Stimulated activated CD8-positive, alpha-beta memory T cell treated with anti-CD3 and anti-CD28 coated beads, Interleukin-15, amount 100 ng/mL, for 48 hours (primary cell): ENCODE measurements at regions not wholly inside any gene's neighbourhood (a gene's known extent, or its start where the extent isn't known, plus 50 kb on each side); places are given as distances from the start of the nearest gene placed in this dataset.

Experiments
- DNase-seq, 2 donors: peaks; one replicate each; pipeline ENCODE4 v3.0.0-alpha.2; 2020; ENCODE audit warnings: low read depth in 2 of 2

DNA sequence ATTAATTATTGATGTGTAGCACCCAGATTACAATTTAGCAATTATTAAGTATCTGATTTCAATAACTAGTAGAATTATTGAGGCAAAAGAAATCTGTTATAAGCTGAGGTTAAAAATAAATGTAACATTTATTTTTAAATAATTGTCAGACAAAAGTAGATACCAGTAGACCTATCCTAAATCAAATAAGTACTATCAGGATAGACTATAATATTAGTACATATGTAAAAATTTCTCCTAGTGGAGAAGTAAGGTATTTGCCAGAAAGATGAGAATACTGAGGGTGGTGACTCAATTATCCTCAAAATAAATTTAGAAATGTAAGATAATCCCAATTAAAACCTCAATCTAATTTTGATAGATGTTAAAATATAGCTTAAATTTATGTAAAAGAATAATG is 377.8 kb upstream of the CHRM3 start:
- DNase-seq = no peak

DNA sequence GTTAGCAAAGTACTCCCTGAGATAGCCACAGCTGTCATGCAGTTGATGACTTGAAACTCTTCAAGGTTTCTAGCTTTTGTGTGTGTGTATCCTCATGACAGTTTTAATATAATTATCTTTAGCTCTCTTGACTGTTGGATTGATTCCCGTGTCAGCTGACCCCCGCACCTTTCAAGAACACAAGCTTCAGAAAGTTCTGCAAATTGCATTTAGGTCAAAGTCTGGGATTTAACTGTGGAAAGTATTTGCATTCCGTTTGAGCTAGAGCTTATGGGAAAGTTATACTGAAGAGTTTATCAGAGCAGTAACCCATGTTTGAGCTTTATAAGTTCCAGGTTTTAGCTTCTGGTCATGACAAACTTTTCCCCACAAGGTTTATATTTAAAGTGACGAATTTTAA is 380.1 kb upstream of the CHRM3 start:
- no peak for DNase-seq

DNA sequence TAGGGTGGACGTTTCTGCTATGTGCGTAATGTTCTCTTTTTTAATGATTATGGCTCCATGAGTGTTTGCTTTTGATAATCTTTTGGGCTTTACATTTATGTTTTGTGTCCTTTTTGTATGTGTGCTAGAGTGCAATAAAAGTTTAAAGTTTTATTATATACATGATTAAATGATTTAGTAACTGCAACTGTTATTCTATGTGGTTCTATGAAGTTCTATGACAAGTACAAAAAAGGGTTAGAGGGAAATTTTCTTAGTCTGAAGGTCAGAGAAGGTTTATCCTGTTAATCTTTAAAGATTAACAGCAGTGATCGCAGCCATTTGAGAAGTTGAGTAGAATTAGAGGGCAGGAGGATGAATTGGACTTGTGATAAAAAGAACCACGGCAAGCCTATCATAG is 386.4 kb upstream of the CHRM3 start:
- no peak for DNase-seq

DNA sequence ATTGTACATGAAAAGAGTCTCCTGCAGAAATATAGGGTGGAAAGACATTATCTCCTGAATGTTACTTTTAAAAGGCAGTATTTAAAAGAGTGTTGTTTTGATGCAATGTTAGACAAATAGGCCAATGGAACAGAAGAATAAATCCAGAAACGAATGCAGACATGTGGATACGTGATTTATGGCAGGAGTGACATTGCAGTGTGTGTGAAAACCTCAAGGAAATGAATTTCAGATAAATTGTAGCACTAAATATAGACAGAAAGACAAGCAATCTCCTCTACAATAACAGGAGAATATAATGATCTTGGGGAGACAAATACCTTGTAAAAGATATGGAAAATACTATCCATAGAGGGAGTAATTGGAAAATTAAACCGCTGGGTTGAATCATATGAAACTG is 387.8 kb upstream of the CHRM3 start:
- DNase-seq = no peak

DNA sequence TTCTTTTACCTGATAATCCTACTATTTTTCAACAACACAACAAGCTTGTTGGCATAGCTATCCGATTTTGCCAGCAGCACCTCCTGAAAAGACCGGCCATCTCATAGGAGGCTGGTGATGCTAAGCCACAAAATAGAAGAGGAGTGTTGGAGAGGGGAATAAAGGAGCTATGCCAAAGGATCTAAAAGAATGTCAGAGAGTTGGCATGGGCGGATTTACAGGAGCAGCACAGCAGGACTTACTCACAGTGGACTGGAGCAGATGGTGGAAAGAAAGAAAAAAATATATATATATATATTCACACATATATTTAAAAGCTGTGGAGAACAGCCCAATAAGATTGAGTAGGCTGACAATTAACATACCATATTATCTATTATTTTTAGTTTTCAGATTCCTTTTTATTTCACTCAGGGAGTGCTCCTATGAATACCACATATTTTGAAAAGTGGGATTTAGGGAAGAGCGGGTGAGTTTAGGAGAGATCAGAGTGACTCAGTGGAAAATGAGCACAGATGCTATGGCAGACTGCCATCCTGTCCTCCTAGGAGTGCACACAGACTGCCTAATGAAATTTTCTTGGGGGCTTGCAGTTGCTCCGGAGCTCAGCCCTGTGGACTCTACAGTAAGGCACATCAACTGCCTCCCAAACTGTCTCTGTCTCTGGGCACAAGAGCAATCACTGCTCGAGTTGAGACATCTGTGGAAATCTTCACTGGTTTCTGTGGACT is 394.4 kb upstream of the CHRM3 start:
- DNase-seq = no peak

DNA sequence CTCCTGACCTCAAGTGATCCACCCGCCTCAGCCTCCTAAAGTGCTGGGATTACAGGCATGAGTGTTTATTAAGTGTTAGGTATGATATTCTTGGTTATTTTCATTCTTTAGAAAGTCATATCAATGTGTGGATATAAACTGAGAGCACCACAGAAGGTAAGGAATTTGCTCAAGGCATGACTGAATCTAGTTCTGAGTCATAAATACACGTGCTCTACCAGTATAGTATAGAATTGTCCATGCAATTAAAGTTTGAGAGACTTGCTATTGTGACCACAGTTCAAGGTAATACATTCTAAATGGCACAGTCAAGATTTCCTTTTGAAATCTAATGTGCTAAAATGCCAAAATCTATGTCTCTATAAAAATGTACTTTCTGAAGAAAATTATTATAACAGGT is 401.1 kb upstream of the CHRM3 start:
- DNase-seq = no peak

DNA sequence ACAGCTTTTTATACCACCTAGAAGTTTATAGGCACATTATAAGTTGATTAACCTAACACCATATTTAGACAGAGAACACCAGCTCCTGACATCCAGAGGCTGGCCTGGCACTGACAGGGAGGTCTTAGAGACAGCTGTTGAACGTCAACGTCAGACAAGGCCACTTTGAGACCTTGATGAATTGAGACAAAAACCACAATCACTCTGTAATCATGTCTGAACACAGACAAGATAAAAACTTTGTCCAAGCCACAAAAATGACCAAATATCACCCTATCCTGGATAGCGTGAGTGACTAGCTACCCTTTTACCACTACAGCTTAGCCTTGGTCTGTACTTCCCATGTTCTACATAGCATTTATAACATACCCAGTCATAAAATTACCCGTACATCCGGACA is 403.6 kb upstream of the CHRM3 start:
- DNase-seq = no peak

DNA sequence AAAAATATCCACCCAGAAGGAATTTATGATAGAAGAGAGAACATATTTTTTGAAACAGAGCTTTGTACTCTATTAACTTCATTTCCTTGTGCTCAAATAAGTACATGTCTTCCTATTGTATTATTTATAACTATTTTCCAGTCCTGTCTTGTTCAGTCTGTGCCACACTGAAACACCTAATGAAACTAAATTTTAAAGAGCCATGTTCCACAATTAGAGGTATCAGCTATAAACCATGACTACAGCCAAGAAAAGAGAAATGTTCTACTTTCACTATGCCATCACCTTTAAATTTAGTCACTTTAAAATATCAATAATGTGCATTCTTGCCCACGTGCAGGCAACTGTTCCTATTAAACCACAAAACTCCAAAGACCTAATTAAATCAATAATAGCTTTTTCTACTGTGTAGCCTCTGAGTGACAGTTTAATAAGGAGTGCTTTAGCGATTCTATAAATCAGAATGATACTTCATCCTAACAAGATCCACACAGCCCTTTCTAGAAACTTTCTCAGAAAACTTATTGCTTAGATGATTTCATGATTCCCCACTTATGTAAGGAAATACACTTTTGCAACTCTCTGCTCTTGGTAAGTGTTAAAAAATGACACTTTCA is 404.9 kb upstream of the CHRM3 start:
- DNase-seq = no peak

DNA sequence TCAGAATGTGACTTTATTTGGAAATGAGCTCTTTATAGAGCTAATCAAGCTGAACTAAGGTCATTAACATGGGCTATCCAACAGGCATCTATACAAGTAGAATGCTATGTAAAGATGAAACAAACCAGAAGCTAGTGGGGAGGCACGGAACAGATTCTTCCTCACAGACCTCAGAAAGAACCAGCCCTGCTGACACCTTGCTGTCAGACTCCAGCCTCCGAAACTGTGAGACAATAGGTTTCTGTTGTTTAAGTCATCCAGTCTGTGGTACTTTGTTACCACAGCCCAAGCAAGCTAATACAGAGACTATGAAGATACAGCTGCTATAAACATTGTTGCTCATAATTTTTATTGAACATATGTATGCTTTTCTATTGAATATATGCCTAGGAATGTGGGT is 406.3 kb upstream of the CHRM3 start:
- DNase-seq = no peak

DNA sequence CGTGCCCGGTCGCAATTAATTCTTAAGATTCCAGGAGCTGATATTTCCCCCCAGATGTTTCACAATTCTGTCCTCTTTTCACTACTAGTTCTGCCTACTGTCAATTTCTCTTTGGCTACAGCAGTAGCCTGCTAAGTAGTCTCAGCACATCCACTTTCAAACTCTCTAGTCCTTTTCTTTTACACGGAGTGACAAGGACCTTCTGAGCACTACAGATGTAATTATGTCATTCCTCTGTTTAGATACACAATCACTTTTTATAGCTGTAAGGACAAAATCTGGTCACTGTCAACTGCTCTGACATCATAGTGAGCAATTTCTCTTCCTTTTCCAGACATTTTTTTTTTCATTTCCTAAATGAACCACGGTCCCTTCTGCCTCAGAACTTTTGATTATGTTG is 421.7 kb upstream of the CHRM3 start:
- no peak for DNase-seq

DNA sequence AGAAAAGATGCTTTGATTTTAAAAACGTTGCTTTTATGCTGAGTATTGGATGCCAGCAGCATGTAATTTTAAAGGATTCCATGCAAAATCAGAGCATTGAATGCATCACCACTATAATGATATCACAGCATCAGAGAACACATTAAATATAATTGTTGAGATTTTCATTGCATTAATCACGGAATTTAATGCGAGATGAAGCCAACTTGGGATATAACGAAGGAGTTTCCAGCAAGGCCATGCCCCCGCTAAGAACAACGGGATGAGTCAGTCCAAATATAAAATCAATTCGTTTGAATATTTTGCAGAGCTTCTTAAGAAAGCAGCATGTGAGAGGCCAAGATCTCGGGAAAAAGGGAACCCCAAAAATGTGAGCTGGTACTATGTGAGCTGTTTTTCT is 423.4 kb upstream of the CHRM3 start:
- DNase-seq = no peak

DNA sequence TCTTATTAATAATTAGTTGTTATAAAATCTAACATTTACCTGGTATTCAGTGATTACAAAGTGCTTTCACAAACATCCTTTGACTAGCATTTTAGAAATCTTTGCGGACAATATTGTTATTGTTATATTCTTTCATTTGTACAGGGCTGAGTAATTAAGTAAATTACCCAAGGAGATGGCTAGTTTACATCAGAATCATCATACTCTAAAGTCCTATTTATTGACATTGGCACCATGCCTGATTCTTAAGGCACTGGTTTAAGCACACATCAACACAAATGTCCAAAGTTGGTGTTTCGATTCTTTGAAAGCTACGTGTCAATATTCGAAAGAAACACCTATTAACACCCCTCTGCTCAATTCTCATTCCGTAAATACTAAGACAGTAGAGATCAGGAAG is 424.6 kb upstream of the CHRM3 start:
- DNase-seq = no peak

DNA sequence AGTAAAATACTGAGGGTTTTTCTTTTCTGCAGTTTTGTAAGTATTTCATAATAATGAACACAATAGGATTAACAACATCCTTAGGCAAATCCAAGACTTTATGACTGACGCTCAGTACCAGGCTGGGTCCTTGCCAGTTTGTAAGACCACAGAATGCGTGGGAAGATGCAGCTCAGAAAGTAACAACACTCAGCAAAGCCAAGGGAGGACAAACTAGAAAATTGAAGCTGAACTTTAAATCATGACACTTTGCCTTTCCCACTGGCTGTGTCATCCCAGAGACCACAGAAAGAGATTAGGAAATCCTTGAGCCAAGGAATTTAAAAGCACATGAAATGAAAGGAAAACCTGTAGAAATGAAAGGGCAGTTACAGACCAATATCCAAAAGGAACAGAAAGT is 426.3 kb upstream of the CHRM3 start:
- DNase-seq = no peak

DNA sequence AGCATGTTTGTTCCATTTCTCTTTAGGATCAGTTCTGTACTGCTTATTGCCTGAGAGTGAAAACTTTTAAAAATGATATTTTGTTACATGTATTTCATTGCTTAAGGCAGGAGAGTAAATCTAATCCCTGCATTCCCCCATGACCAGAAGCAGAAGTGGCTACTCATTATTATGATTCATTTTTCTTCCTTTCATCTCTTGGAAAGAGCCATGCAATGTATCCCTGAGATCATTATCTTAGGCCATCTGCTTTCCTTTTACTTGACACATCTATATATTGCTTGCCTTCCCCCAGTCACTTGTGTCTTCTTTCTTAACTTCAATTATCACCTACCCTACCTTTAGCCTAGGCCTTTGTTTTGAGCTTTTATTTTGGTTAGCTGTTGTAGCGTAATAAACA is 430.4 kb upstream of the CHRM3 start:
- DNase-seq = no peak

DNA sequence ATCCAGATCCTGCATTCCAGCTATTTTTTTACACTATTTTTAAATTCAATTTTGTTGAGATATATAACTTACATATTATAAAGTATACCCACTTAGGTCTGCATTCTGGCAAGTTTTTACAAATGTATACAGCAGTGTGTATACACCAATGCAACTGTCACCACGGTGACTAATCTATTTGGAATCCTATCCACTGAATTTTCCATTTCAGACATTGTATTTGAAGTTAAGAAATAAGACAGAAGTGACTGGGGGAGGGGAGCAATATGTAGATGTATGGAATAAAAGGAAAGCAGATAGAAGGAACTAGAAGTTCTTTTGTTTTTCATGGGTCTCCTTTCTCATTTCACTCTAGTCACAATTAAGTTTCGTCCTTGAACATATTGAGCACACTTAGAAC is 431.5 kb upstream of the CHRM3 start:
- DNase-seq = no peak

DNA sequence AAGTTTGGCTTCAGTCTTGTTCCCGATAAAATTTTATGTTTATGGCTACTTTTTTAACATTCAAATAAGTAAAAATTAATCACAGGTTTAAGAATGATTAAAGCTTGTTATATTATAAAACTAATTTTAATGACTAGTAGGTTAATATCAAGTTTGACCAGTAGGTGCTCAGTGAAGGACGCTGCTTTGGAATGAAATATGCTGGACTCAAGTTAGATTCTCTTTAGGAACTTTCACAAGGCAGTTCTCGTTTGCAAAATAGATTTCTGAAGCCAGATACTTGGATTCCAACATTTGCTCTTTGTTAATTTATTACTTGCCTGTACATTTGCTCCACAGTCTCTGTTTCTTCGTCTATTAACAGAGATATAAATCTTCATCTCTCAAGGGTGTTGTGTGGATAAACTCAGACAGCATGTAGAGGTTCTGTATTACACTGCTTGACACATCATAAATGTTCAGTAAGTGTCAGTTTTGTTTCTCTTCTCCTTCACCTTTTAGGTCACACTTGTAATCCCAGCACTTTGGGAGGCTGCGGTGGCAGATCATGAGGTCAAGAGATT is 432.8 kb upstream of the CHRM3 start:
- DNase-seq = no peak

DNA sequence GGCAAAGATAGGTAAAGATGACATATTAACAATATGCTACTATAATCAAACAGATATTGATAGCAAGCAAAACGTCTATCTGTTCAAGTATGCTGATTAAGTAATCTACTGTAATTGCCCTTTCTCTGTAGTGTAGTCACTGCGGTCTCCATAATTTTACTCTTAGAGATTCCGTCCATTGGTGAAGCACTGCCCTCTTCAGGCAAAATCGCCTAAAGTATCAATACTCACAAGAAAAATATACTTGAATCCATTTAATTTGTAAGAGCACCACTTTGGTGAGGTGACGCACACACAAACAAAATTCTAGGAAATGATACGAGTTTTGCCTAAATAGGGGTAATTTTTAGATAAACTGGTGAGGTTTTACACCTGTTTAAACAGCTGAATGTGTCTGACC is 434.6 kb upstream of the CHRM3 start:
- no peak for DNase-seq

DNA sequence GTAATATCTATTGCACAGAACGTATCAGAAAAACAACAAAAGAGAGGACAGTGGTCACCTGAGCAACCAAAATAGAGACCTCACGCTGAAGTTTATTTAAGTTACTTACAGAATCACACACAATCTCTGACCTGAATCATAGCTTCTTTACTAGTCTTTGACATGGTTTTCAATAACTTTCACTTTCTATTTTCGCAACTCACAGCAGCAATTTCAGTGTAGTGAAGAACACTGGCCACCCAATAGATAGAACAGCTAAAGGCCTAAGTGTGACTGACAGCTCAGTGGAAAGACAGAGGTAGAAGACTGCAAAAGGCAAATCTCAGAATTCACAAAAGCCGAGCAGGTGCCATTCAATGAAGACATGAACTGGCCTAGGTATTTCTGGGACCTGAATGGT is 435.6 kb upstream of the CHRM3 start:
- DNase-seq = no peak

DNA sequence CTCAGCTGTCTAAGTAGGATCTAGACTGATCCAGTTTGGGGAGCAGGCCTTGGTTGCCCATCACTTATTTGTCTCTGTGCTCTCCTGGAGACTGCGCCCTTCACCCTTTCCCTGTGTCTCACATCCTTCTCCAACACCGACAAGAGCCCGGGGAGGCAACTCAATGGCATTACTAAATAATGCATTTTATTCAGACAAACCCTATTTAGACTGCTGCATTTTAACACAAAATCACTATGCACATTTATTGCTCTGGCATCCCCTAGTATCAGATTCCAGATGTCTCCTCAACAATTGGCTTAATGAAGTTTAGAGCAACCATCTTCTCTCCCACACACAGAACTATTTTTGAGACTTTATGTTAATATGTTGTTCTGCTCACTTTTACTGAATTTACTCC is 436.4 kb upstream of the CHRM3 start:
- no peak for DNase-seq

DNA sequence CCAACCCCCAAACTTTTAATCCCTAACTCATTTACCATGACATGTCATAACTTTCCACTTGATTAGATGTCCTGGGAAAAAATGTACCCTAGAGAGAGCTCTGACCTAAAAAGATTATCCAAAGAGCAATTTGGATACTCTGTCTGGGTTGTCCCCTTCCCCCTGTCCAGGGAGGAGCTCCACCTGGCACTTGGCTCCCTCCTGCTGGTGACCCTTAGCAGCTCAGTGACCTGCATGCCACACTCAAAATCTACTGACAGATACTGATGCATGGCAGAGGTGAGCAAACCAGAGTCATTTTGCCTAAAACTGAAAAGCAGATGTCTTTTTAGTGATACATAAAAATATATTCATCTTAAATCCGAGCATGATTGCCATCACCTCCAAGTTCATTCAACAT is 442.3 kb upstream of the CHRM3 start:
- DNase-seq = no peak

DNA sequence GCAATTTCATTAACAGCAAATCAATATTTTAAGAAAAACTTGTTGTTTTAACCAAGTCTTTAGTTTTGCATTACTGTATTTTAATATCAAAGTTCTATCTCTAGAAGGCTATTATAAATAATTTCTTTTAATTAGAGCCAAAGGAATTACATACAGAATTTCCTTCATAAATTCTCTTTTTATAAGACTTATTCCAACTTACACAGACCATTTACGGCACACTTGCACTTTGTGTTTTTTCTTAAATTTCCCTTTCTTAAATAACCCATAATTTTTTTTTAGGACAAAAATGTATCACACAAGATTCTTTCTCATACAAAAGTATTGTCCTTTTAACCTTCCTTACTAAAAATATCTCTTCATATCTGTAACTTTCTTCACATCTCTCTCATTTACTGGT is 458.5 kb upstream of the CHRM3 start:
- no peak for DNase-seq

DNA sequence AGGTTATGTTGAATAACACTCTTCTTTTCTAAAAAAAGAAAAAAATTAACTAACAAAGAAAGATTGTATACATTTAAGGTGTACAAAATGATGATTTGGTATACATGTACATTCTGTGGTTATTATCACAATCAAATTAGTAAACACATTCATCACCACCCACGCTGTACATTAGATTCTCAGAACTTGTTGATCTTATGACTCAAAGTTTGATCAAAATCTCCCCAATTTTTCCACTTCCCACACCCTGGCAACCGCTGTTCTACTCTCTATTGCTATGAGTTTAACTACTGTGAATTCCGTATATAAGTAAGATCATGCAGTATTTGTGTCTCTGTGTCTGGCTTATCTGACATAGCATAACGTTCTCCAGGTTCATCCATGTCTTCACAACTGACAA is 469.5 kb upstream of the CHRM3 start:
- DNase-seq = no peak

DNA sequence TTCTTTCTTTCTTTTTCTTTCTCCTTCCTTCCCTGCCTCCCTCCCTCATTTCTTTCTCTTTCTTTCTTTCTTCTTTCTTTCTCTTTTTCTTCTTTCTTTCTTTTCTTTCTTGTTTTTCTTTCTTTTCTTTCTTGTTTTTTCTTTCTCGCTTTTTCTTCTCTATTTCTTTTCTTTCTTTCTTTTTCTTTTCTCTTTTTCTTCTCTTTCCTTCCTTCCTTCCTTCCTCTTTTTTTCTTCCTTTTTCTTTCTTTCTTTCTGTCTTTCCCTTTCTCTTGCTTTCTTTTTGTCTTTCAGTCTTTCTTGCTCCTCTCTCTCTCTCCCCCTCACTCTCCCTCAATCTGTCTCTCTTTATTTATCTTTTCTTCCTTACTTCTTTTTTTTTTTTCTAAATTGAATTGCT is 472.0 kb upstream of the CHRM3 start:
- DNase-seq = no peak

DNA sequence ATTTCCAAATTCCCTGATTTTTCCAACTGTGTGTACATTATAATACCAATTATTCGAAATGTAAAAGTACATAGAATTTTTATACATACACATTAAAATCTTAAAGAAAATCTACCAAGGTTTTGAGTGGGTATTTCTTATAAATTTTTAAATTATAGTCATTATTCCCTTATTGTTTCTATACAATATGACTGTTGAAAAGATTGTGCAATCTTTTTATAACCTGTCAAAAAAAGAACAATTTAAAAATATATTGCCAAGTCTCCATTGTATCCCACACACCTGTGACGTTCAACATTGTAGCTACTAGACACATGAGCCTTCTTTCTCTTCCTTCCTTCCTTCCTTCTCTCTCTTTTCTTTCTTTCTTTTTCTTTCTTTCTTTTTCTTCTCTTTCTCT is 473.2 kb upstream of the CHRM3 start:
- no peak for DNase-seq
